ENCODE measurements at regions not wholly inside any gene's neighbourhood (a gene's known extent, or its start where the extent isn't known, plus 50 kb on each side); places are given as distances from the start of the nearest gene placed in this dataset.
A peak's percentile ranks its signal among the peaks of the same experiment; 100 is the strongest.

- no peak overlapping the region for H3K27ac ChIP-seq
- intact Hi-C loops (cut with DNase I; ENCODE audit: low total_unique reads): no loop called here
These were observed 162.3 kb upstream of the EDNRA start for GRCh38 chr4:147318586-147318985.

GRCh38 chr4:147325571-147325981 is 155.3 kb upstream of the EDNRA start:
- H3K4me3 ChIP-seq: no peak overlapping the region
- H3K9me3 ChIP-seq: no peaks in the 10 kb centered on the region
- no peaks in the 10 kb centered on the region for H3K4me1 ChIP-seq
- no peaks in the 10 kb centered on the region for H3K36me3 ChIP-seq
- TF ChIP-seq POLR2AphosphoS5 (IDR thresholded peaks at IDR 0.05) (no peak), EP300 (IDR thresholded peaks at IDR 0.05) (no peak), CTCF (IDR thresholded peaks at IDR 0.05) (no peak), POLR2A (IDR thresholded peaks at IDR 0.05) (no peak)
- no peak overlapping the region for H3K27ac ChIP-seq
- no peaks in the 10 kb centered on the region for H3K27me3 ChIP-seq
- DNase-seq: no peak
- intact Hi-C loops (cut with DNase I; ENCODE audit: low total_unique reads): no loop called here
- 77 to 93% (median 91%) methylated on average over 3 of the region's 3 CpGs for WGBS, 5 donors

More at GRCh38 chr4:147318586-147318985, 162.3 kb upstream of the EDNRA start:
- H3K36me3 ChIP-seq: no peaks in the 10 kb centered on the region
- no peaks in the 10 kb centered on the region for H3K4me1 ChIP-seq
- DNase-seq: peak in 1 of 2 donors; percentile 60
- H3K27me3 ChIP-seq: no peaks in the 10 kb centered on the region
- H3K9me3 ChIP-seq: no peaks in the 10 kb centered on the region
- H3K4me3 ChIP-seq: no peak overlapping the region
- TF ChIP-seq CTCF (IDR thresholded peaks at IDR 0.05): no peak
- no peak for TF ChIP-seq EP300 (IDR thresholded peaks at IDR 0.05)
- TF ChIP-seq POLR2AphosphoS5 (IDR thresholded peaks at IDR 0.05): no peak
- no peak for TF ChIP-seq POLR2A (IDR thresholded peaks at IDR 0.05)
- 32 to 50% (median 40%) methylated on average over 3 of the region's 3 CpGs for WGBS, 5 donors

GRCh38 chr4:147326591-147326990 is 154.3 kb upstream of the EDNRA start:
- TF ChIP-seq POLR2AphosphoS5 (IDR thresholded peaks at IDR 0.05): no peak
- TF ChIP-seq CTCF (IDR thresholded peaks at IDR 0.05): no peak
- Histone ChIP-seq H3K4me1 (no peaks in the 10 kb centered on the region), H3K9me3 (no peaks in the 10 kb centered on the region), H3K27ac (no peak overlapping the region), H3K4me3 (no peak overlapping the region), H3K36me3 (no peaks in the 10 kb centered on the region), H3K27me3 (no peaks in the 10 kb centered on the region)
- DNase-seq: peak in 1 of 2 donors; percentile 43
- intact Hi-C loops (cut with DNase I; ENCODE audit: low total_unique reads): no loop called here

- H3K4me1 ChIP-seq: no peaks in the 10 kb centered on the region
- no peak for TF ChIP-seq POLR2AphosphoS5 (IDR thresholded peaks at IDR 0.05)
- TF ChIP-seq POLR2A (IDR thresholded peaks at IDR 0.05): no peak
- no peak for TF ChIP-seq CTCF (IDR thresholded peaks at IDR 0.05)
- no peak for TF ChIP-seq EP300 (IDR thresholded peaks at IDR 0.05)
- no peaks in the 10 kb centered on the region for H3K36me3 ChIP-seq
- no peaks in the 10 kb centered on the region for H3K9me3 ChIP-seq
- no peak for DNase-seq
- H3K27me3 ChIP-seq: no peaks in the 10 kb centered on the region
- intact Hi-C loops (cut with DNase I; ENCODE audit: low total_unique reads): no loop called here
- WGBS, 5 donors: 69 to 88% (median 84%) methylated on average over 2 of the region's 2 CpGs
- no peak overlapping the region for H3K4me3 ChIP-seq
- H3K27ac ChIP-seq: no peak overlapping the region
These were observed 153.6 kb upstream of the EDNRA start for GRCh38 chr4:147327322-147327721.
